Esophagus mucosa (tissue), 1 donor: ENCODE measurements at regions not wholly inside any gene's neighbourhood (a gene's known extent, or its start where the extent isn't known, plus 50 kb on each side); places are given as distances from the start of the nearest gene placed in this dataset.

Experiments used
- ATAC-seq: fragments of 200-7000 bp; cut with Tn5 transposase; one replicate; pipeline ENCODE4 v1.9.1; 2020
- donor health status: DM: yes; HTN: yes; CAD: no.

DNA sequence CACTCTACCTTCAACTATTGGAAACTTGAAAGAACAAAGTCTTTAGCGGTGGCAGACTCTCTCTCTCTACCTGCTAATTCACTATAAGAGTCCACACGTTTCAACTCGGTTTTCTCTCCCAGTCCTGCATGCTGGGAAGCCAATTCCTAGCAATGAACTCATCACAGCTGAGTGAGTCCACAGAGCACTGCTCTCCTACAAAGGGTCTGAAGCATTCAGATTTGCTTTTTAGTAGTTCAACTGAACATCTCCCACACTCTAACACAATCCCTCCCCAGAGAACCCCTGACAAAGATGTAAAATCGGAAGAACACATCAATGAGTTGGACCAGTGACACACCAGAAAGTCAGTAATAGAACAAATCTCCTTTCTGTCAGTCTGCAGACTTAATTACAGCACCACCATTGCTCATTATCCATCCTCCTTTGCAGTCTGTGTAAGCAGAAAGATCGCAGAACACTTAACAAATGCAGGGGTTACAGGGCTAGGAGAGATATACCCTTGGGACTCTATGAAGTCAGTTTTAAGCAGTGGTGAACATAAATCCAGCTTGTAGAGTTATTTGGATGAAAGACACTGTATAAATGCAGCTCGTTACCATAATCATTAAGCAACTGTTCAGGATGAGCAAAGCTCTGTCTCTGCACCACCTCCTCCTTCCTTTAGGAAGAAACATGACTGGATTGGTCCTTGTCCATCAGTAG, 353.4 kb upstream of the GRIA1 start:
- no peak for ATAC-seq

DNA sequence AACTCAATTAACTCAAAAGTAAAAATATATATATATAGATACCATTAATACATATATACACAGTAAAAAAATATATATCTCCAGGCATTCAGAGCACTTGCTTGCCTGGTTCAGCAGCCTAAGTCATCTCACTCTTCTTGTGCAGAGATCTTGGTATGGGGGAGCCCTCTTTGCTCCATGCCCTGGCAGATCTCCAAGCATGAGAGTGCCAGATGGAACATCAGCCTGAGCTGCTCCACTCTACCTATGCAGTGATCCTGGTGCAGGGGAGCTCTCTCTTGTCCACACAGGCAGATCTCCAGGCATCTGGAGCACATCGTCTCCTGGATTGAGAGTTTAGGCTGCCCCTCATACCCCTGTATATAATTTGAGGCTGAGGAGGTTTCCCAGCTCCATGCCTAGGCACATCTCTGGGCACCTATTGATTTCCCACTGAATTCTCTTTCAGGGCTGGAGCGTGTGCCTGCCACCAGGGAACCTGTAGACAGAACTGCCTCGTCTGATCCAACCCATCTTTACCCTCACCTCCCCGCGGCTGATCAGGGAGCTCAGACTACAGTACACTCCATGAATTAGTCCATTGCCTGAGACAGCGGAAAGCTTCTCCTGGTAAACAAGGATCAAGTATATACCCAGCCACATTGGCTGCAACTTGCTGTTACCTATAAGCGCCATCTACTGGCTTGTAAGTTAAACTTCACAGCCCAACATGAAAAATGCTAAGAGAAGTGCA, 342.4 kb upstream of the GRIA1 start:
- ATAC-seq, result peak; percentile 63

DNA sequence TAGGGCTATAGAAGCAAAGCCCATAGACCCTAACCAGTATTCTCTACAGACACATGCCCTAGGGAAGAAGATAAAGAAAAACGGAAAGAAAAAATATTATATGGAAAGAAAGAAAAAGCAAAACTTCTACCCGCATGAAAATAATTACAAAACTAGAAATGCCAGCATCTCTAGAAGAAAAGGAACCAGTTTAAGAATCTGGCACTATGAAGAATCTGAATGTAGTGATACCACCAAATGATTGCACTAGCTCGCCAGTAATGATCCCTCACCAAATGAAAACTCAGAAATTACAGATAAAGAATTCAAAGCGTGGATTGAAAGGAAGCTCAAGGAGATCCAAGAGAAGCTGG, 341.9 kb upstream of the GRIA1 start:
- no peak for ATAC-seq

DNA sequence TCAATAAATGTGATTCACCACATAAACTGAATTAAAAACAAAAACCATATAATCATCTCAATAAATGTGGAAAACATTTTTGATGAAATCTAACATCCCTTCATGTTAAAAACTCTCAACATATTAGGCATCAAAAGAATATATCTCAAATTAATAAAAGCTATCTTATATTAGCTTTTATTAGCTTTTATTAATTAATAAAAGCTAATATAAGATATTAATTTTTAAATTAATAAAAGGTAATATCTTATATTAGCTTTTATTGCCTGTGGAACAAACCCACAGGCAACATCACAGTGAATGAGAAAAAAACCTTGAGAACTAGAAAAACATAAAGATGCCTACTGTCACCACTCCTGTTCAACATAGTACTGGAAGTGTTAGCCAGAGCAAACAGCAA, 338.9 kb upstream of the GRIA1 start:
- ATAC-seq, result no peak

DNA sequence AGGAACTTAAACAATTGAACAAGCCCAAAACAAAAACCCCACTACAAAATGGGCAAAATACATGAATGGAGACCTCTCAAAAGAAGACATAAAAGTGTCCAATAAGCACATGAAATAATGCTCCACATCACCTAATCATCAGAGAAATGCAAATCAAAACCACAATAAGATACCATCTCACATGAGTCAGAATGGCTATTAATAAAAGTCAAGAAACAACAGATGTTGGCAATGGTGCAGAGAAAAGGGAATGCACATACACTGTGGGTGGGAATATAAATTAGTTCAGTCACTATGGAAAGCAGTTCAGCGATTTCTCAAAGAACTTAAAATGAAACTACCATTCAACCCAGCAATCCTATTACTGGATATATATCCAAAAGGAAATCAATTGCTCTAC, 337.4 kb upstream of the GRIA1 start:
- ATAC-seq, result no peak

DNA sequence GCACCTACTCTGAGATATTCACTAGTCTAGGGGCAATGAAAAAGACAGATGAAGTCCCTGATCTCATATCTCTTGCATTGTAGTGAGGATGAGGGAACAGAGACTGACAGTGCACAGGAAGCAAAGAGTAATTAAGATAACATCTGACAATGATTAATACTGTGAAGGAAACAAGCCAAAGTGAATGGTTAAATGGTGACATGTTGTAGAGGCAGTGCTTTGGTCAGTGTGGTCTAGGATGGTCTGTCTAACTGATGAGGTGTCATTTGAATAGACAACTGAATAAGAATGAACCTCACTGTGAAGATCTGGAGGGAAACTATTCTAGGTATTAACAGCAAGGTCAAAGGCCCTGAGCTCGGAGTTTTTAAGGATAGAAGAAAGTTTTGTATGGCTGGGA, 333.3 kb upstream of the GRIA1 start:
- no peak for ATAC-seq

DNA sequence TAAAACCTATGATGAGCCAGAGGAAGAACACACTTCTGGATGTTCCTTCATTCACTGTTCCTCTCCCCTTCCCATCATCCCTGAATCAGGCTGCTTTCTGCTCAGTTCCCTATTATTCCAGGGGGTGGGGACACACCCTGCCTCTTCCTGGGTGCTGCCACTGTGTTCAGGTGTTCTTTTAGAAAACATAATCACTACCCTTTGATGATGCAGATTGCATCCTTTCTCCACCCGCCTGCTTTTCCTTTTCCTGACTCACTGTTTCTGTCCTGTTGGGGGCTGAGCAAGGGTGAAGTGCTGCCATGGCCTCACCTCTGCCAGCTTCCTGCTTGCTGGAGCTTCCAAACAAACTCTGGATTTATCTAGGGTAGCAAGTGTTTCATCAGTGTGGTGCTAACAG, 331.9 kb upstream of the GRIA1 start:
- no peak for ATAC-seq

DNA sequence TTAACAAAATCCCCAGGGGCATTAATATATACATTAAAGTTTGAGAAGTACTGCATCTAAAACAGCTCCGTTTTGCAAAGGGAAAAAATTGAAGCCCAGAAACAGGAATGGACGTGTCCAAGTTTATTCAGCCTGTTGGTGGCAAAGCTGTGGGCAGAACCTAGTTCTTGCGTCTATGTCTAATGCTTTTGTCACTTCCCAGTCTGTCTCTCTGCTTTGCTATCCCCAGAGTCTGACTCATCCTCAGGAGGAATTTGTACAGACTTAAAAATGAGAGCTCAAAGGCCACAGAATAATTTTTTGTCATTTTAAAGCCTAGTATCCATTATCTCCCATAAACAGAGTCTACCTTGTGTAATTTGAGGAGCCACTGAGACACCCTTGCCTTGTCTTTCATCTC, 330.9 kb upstream of the GRIA1 start:
- ATAC-seq, result no peak

DNA sequence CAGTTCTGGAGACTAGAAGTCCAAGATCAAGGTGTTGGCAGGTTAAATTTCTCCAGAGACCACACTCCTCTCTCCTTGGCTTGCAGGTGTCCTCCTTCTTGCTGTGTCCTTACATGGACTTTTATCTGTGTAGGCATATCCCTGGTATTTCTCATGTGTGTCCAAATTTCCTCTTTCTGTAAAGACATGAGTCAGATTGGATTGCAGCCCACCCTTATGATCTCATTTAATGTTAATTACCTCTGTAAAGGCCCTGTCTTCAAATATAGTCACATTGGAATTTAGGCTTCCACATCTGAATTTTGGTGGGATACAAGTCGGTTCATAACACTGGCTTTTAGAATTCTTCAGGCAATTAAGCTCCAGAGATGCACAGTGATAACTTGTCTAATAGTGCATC, 322.2 kb upstream of the GRIA1 start:
- ATAC-seq, result no peak

DNA sequence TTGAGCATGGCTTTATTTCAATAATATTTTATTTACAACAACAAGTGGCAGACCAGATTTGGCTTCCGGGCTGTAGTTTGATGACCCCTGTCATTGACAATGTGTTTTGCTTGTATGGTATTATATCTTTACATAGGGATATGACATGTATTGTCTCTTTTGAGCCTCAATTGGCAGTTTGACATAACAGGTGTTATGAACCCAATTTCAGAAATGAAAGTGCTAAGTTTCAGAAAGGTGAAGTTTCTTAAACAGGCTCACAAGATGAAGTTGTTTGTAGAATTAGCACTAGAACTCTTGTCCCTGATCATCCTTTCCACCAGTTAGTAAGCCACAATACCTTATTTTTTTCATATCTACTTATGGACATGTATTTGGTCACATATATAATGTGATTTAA, 303.0 kb upstream of the GRIA1 start:
- no peak for ATAC-seq

DNA sequence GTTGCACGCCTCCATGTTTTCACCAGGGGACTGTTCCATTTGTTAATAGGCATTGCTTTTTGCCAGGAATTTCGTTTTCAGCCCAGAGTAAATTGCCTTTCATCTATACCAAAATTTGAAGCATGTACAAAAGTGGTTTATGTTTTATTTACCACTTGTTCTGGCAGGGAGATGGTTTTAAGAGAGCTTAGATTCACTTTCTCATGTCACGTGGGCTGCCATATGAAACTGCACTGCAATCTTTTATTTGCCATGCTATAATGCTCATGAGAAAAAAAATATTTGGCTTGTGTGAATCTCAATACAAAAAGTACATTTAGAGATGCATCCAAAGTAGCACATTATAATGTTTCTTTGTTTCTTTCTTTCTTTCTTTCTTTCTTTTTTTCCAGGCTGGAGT, 284.1 kb upstream of the GRIA1 start:
- ATAC-seq, result no peak

DNA sequence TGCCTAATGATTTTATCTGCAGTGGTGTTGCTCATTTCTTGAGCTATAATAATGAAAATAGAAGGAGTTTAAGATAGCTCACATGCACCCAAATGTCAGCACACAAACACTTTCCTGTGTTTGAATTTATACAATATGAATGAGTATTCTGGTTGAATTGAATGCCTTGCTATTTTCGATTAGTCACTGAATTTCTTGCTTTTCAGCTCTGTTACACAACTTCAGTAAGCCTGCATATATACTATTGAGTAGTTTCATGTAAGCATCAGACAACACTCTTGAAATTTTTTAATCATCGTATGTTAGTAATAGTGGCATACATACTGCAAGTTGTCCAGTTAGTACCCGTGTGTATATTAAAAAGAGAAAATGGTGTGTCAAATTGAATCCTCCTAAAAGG, 281.5 kb upstream of the GRIA1 start:
- ATAC-seq, result no peak

DNA sequence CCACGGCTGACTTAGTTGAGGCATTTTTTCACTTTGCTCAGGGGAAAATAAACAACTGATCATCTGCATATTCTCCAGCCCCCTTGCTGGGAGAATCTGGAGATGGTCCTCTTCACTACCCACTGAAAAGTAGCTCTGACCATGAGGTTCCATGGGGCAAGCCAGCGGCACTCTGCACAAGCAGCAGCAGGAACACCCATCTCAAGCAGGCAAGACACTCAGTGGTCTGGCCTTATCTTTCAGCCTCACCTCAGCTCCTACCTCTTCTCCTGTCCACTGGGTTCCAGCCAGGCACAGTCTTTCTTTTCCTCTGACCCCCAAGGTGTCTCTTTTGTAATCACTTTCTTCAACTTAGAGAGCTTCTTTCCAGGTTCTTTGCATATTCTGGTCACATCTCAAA, 280.8 kb upstream of the GRIA1 start:
- no peak for ATAC-seq

DNA sequence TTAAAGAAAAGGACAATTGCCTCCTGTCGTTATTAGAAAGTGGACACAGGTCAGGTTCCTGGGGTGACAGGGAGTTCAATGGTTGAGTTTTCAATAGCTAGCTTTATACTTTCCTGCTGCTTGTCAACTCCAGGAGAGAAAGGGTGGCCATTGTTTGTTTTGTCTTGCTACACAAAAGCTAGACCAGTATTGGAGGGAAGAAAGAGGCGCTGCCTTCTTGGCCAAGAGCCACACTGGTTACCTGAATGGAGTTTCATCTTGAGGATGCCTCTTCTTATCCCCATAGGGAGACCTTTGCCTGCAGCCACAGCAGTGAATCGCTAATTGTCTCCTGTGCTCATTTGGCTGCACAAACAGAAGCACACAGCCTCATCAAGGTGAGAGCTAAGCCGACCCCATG, 279.4 kb upstream of the GRIA1 start:
- no peak for ATAC-seq

DNA sequence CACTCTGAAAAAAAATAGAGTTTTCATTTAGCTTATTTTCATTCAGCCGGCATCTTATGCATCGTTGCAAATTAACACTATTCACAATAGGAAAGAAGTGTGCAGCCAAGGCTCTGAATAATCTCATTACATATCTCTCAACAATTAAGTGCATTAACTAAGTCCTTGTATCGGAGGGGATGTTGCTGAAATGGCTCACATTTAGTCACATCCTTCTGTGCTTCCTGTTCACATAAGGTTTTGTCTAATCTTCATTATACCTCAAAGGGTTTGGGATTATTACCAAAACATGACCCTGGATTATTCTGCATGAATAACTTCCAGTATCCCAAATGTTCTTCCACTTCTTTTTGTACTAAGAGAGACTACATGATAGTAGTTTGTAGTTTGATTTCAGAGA, 278.0 kb upstream of the GRIA1 start:
- ATAC-seq, result no peak

DNA sequence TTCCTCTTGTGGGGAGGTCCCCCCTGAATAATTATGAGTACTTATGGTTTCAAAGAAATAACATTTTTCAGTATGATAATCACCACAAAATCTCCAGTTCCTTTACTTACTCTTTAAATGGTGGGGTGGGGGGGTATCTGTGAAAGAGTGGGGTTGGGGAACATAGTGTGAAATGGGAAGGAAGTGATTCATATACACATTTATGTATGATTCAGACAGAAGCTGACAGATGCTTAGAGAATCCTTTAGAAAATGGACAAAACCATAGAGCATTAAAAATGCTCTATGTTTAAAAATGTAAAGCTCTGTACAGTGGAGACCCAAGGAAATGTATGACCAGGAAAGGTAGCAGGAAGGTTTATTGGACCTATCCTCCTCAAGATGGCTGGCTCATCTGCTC, 267.5 kb upstream of the GRIA1 start:
- ATAC-seq, result no peak

DNA sequence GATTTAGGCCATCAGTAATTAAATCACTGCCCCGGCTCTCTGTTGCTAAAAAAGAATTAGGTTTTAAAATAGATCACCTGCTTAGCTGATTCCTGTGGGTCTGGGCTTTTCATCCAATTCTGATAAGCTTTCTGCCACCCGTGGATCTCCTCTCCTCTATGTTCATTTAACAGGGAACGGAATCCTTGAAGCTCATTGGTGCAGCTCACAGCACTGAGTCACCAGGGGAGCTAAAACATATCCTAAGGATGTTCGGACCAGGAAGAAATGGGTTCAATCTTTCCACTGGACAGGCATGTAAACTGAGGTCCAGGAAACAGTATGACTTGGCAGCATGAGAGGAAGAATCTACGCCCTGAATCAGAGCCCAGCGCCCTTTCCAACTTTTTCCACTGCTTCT, 267.1 kb upstream of the GRIA1 start:
- no peak for ATAC-seq

DNA sequence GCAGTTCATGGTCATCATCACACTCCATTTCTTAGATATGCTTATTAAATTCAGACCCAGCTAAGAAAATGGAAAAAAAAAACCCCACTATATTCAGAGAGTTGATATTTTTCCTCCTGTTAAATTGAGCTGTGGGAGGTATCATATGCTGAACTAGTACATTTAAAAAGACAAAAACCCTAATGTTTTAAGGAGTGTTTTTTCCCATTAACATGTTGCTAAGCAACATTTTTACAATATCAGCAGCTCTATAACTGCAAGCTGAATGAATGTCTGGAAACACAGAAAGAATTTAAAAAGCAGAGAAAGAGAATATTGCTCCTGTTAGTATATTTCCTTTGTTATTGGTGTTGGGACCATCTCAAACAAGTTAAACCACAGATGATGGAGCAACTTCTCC, 265.8 kb upstream of the GRIA1 start:
- ATAC-seq, result no peak

DNA sequence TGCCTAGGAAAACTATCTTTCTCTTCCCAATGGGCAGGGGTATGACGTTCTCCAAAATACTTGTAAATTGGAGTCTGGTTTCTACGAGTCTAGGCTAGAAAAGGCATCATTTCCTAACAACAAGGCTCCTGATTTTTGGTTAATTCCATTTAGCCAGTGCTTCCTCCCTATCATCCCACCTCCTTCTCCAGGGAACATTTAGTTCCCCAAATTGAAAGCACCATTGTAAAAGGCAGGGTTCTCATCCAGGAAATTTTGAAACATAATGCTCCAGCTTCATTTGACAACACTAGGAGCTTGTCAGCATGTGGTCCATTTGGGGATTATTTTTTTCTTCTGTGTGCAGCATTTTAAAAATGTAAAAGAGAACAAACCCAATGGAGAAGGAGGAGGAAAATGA, 256.5 kb upstream of the GRIA1 start:
- no peak for ATAC-seq

DNA sequence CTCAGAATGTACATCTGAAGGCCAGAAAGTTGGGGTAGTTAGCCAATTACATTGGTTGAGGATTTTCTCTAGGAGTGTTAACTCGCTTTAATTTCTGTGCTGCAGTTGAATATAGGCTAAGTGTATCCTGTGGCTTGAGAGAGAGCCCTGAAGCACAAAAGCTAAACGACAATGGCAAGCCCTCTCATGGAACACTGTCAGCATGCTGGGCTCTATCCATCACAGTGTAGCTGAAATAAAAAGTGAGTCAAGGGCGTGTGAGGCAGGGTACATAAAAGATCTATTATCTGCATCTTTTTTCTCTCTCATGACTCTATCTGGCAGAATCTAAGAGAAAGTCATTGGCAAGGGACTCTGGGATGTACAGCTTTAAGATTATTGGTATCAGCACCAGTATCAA, 254.2 kb upstream of the GRIA1 start:
- ATAC-seq, result no peak

DNA sequence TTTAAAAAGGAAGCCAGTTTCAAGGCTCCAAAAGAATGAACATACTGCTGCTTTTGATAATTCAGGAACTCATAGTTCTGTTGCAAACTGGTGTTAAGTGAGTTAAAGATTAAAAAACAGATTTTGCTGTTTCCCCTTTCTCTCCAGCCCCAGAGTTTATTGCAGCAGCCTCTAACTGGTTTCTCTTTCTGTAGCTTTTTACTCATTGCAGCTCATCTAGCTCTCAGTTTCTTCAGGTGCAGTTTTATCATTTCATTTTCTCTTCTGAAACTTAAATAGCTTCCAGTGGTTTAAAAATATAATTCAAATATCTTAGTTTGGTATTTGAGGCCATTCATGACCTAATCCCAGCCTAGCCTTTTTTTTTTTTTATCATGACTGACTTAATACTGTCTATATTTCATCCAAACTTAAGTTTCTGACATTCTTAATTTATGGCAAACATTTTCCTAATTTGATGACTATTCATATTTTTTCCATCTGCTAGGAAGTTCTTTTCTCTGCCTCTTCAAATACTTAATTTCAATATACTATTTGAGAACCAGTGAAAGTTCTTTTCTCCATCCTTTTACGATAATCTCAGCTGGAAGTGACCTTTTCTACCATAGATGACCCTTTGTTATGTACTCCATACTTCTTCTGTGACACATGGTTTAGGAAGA, 252.7 kb upstream of the GRIA1 start:
- no peak for ATAC-seq

DNA sequence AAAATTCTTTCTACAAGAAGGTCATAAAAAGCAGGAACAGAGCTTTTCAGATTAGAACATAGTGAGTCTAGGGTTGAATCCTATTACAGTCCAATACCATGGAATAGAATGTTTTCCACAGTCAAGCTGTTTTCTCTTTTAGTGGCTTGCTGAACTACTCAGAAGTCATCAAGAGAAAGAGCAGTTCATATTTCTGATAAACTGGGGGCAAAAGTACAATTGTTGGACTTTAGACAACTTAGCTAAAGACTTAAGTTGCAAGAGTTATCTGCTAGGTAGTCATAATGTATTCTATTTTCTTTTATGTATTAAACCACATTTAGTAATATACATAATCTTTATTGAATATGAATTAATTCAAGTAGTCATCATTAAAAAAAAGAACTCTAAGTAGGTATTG, 233.1 kb upstream of the GRIA1 start:
- no peak for ATAC-seq

DNA sequence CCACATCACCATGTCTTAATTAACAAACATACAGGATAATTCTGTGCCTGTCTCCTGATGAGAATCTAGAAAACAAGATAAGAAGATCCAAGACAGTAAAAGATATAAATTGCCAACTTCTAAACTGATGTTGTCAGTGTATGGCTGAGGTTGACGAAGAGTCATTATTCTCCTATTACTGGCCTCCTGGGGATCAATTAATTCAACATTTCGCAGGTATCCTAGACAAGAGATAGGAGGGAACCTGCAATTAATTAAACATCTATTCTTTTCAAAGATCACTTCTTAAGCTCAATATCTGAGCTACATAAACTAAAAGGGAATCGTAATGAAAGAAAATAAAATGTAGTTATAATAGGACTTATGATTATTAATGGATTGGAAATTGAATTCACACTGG, 232.0 kb upstream of the GRIA1 start:
- no peak for ATAC-seq

DNA sequence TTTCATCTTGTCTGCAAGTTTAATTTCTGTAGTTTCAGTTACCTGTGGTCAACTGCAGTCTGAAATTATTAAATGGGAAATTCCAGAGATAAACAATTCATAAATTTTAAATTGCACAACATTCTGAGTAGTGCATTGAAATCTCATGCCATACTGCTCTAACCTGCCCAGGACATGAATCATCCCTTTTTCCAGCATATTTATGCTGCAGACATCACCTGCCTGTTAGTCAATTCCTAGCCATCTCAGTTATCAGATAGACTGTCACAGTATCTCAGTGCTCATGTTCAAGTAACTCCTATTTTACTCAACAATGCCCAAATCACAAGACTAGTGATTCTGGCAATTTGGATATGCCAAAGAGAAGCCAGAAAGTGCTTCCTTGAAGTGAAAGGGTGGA, 223.0 kb upstream of the GRIA1 start:
- no peak for ATAC-seq
